ENCODE measurements at regions not wholly inside any gene's neighbourhood (a gene's known extent, or its start where the extent isn't known, plus 50 kb on each side); places are given as distances from the start of the nearest gene placed in this dataset.
"Not testable (repeated sequence)": the region's sequence is repeated elsewhere in the genome, so short reads cannot be mapped to it uniquely, and the experiment has no call there.

DNA sequence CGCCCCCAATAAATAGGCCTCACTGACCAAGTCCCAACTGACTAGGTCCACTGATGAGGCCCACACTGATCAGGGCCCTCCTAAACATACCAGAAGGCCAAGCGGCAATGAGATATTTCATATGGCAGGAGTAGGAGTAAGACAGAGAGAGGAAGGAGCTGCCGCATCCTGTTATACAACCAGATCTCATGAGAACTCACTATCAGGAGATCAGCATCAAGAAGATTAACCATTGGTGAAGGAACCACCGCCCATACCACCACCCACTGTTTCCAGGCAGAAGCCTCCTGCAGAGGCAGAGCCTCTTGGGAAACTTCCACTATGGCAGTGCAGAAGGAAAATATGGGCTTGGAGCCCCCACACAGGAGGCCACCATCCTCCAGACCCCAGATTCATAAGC is 95.0 kb upstream of the CTSV start:
- H3K9me3 ChIP-seq (ENCODE audit: insufficient read depth, low read depth, low read length); H3K27ac ChIP-seq (ENCODE audit: low read length); H3K27me3 ChIP-seq (ENCODE audit: insufficient read depth, low read length); H3K4me1 ChIP-seq (ENCODE audit: insufficient read depth, low read length); H3K4me3 ChIP-seq (ENCODE audit: low read length); H3K9ac ChIP-seq (ENCODE audit: low read depth, low read length): not testable (repeated sequence)
- H3K36me3 ChIP-seq (ENCODE audit: insufficient read depth, low read depth, low read length) = peaks cover 64% of the 10 kb centered on the region

DNA sequence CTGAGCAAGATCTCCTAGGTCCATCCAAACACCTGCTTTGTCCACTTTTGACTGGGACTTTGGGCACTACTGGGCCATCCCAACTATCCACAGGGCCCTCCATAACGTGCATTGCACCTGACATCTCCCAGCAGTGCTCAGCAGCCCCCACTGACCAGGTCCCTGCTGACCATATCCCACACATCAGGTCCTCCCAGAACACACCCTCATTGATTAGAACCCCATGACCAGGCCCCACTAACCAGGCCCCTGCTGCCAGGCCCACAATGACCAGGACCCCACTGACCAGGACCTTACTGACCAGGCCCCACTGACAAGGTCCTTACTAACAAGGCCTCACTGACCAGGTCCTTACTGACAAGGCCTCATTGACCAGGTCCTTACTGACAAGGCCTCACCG is 93.9 kb upstream of the CTSV start:
- Histone ChIP-seq H3K36me3 (ENCODE audit: insufficient read depth, low read depth, low read length) (peaks cover 64% of the 10 kb centered on the region), H3K4me3 (ENCODE audit: low read length) (no peak overlapping the region), H3K9me3 (ENCODE audit: insufficient read depth, low read depth, low read length) (peaks cover 4% of the 10 kb centered on the region; the same call in 1 of the 2 replicates), H3K4me1 (ENCODE audit: insufficient read depth, low read length) (no peaks in the 10 kb centered on the region), H3K27ac (ENCODE audit: low read length) (no peak overlapping the region), H3K27me3 (ENCODE audit: insufficient read depth, low read length) (no peaks in the 10 kb centered on the region), H3K9ac (ENCODE audit: low read depth, low read length) (no peak overlapping the region)

DNA sequence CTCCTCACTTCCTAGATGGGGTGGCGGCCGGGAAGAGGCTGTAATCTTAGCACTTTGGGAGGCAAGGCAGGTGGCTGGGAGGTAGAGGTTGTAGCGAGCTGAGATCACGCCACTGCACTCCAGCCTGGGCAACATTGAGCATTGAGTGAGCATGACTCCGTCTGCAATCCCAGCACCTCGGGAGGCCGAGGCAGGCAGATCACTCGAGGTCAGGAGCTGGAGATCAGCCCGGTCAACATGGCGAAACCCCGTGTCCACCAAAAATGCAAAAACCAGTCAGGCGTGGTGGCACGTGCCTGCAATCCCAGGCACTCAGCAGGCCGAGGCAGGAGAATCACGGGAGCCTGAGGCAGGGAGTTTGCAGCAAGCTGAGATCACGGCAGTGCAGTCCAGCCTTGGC is 91.9 kb upstream of the CTSV start:
- H3K36me3 ChIP-seq (ENCODE audit: insufficient read depth, low read depth, low read length) = peaks cover 71% of the 10 kb centered on the region
- not testable (repeated sequence) for H3K27ac ChIP-seq (ENCODE audit: low read length)

DNA sequence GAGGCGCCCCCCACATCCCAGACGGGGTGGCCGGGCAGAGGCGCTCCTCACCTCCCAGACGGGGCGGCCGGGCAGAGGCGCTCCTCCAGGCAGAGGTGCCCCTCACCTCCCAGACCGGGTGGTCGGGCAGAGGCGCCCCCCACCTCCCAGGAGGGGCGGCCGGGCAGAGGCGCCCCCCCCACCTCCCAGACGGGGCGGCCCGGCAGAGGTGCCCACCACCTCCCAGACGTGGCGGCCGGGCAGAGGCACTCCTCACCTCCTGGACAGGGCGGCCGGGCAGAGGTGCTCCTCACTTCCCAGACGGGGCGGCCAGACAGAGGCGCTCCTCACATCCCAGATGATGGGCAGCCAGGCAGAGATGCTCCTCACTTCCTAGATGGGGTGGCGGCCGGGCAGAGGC is 91.4 kb upstream of the CTSV start:
- not testable (repeated sequence) for H3K9ac ChIP-seq (ENCODE audit: low read depth, low read length); H3K27ac ChIP-seq (ENCODE audit: low read length); H3K4me1 ChIP-seq (ENCODE audit: insufficient read depth, low read length); H3K27me3 ChIP-seq (ENCODE audit: insufficient read depth, low read length); H3K9me3 ChIP-seq (ENCODE audit: insufficient read depth, low read depth, low read length); H3K4me3 ChIP-seq (ENCODE audit: low read length)
- peaks cover 70% of the 10 kb centered on the region for H3K36me3 ChIP-seq (ENCODE audit: insufficient read depth, low read depth, low read length)

More for the DNA sequence above, 91.9 kb upstream of the CTSV start:
- H3K9me3 ChIP-seq (ENCODE audit: insufficient read depth, low read depth, low read length); H3K9ac ChIP-seq (ENCODE audit: low read depth, low read length); H3K4me1 ChIP-seq (ENCODE audit: insufficient read depth, low read length); H3K4me3 ChIP-seq (ENCODE audit: low read length); H3K27me3 ChIP-seq (ENCODE audit: insufficient read depth, low read length): not testable (repeated sequence)

DNA sequence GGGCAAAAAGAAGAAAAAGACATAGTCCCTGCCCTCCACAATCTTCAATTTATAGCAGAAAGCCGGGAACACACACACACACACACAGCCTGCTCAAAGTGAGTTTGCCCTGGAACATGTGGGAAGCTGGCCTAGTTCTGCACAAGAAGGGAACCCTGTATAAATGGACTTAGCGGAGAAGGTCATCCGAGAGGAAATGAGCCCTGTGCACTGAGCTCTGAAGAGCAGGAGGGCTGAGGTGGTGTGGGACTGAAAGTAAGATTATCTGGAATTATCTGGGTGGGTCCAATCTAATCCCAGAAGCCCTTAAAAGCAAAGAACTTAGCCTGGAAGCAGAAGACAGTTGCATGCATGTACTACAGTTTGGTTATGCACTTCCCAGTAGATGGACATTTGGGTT is 90.0 kb upstream of the CTSV start:
- H3K36me3 ChIP-seq (ENCODE audit: insufficient read depth, low read depth, low read length) = peaks cover 75% of the 10 kb centered on the region
- no peak overlapping the region for H3K27ac ChIP-seq (ENCODE audit: low read length)
- no peak overlapping the region for H3K9ac ChIP-seq (ENCODE audit: low read depth, low read length)
- no peaks in the 10 kb centered on the region for H3K27me3 ChIP-seq (ENCODE audit: insufficient read depth, low read length)
- peaks cover 4% of the 10 kb centered on the region; the same call in 1 of the 2 replicates for H3K9me3 ChIP-seq (ENCODE audit: insufficient read depth, low read depth, low read length)
- no peaks in the 10 kb centered on the region for H3K4me1 ChIP-seq (ENCODE audit: insufficient read depth, low read length)
- H3K4me3 ChIP-seq (ENCODE audit: low read length) = no peak overlapping the region

DNA sequence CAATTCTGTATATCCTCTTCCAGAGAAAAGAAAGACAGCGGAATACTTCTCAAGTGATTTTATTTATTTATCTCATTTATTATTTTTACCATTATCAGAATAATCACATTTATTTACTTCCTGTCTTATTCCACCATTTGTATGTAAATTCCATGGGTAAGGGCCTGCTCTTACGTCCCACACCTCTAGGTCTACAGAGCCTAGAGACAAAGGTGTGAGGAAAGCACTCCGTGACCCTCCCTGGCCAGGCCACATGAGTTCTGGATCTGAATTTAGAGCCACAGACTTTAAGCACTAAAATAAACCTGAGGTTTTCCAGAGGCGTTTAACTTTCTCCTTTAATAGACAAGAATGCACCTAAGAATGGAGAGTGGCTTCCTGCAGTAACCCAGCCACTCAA is 85.3 kb upstream of the CTSV start:
- Histone ChIP-seq H3K9me3 (ENCODE audit: insufficient read depth, low read depth, low read length) (no peaks in the 10 kb centered on the region), H3K9ac (ENCODE audit: low read depth, low read length) (no peak overlapping the region), H3K27ac (ENCODE audit: low read length) (no peak overlapping the region), H3K4me3 (ENCODE audit: low read length) (no peak overlapping the region), H3K4me1 (ENCODE audit: insufficient read depth, low read length) (no peaks in the 10 kb centered on the region), H3K36me3 (ENCODE audit: insufficient read depth, low read depth, low read length) (peaks cover 81% of the 10 kb centered on the region), H3K27me3 (ENCODE audit: insufficient read depth, low read length) (no peaks in the 10 kb centered on the region)

DNA sequence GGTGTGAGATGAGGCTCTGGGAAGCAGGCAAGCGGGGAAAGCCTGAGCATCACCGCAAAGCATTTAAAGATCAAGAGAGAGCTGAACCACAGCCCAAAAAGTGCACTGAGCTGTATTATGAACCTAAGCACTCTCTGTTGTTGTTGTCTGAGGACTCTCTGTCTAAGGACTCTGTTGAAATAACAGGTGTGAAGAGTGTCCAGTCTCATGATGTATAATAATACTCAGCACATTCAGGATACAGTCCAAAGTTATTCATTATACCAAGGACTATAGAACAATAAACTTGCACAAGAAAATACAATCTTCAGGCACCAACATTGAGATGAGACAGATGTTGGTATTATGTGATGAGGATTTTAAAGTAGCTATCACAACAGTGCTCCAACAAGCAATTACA is 71.8 kb upstream of the CTSV start:
- H3K4me3 ChIP-seq (ENCODE audit: low read length) = no peak overlapping the region
- no peaks in the 10 kb centered on the region for H3K9me3 ChIP-seq (ENCODE audit: insufficient read depth, low read depth, low read length)
- no peaks in the 10 kb centered on the region for H3K27me3 ChIP-seq (ENCODE audit: insufficient read depth, low read length)
- H3K4me1 ChIP-seq (ENCODE audit: insufficient read depth, low read length) = no peaks in the 10 kb centered on the region
- no peak overlapping the region for H3K9ac ChIP-seq (ENCODE audit: low read depth, low read length)
- peaks cover 13% of the 10 kb centered on the region; the same call in 1 of the 2 replicates for H3K36me3 ChIP-seq (ENCODE audit: insufficient read depth, low read depth, low read length)
- H3K27ac ChIP-seq (ENCODE audit: low read length) = no peak overlapping the region

DNA sequence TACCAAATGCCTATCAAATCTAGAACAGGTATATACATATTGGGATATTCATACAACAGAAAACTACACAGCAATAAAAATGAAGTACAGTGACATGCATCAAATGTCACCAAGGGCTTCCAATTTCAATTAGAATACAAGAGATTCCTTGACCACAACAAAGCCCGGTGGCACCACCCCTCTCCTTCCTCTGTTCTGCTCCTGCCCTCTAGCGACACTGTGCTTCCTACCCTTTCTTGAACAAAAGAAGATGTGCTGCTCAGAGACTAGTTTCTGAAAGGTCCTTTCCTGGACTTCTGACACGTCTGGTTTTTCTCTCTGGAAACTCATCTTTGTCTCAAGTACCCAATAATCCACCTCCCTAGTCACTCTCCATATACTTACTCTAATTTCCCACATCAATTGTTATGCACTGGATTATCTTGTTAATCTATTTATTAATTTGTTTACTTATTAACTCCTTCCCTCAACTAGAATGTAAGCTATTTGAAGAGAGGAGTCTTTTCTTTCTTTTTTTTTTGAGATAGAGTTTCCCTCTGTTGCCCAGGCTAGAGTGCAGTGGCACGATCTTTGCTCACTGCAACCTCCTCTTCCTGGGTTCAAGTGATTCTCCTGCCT is 70.4 kb upstream of the CTSV start:
- Histone ChIP-seq H3K4me1 (ENCODE audit: insufficient read depth, low read length) (no peaks in the 10 kb centered on the region), H3K9ac (ENCODE audit: low read depth, low read length) (no peak overlapping the region), H3K36me3 (ENCODE audit: insufficient read depth, low read depth, low read length) (no peaks in the 10 kb centered on the region), H3K27ac (ENCODE audit: low read length) (no peak overlapping the region), H3K4me3 (ENCODE audit: low read length) (no peak overlapping the region), H3K9me3 (ENCODE audit: insufficient read depth, low read depth, low read length) (no peaks in the 10 kb centered on the region), H3K27me3 (ENCODE audit: insufficient read depth, low read length) (no peaks in the 10 kb centered on the region)

DNA sequence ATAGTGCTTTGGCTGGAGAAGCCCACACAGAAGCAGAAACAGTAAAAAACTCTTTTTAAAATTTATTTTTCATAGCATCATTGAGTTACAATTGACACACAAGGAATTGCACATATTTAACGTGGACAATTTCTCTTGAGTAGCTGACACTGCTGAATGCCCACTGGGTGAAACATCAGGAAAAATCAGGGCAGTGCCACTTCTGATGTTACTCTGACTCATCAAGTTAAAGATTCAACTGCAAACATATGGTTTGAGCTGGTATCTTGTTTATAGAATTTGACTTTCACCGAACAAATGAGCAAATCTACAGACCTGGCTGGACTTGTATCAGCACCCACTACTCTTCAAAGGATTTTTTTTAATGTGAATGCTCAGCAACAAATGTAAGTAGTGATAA is 66.3 kb upstream of the CTSV start:
- H3K4me3 ChIP-seq (ENCODE audit: low read length); H3K36me3 ChIP-seq (ENCODE audit: insufficient read depth, low read depth, low read length); H3K27me3 ChIP-seq (ENCODE audit: insufficient read depth, low read length); H3K4me1 ChIP-seq (ENCODE audit: insufficient read depth, low read length); H3K27ac ChIP-seq (ENCODE audit: low read length); H3K9me3 ChIP-seq (ENCODE audit: insufficient read depth, low read depth, low read length); H3K9ac ChIP-seq (ENCODE audit: low read depth, low read length): not testable (repeated sequence)

DNA sequence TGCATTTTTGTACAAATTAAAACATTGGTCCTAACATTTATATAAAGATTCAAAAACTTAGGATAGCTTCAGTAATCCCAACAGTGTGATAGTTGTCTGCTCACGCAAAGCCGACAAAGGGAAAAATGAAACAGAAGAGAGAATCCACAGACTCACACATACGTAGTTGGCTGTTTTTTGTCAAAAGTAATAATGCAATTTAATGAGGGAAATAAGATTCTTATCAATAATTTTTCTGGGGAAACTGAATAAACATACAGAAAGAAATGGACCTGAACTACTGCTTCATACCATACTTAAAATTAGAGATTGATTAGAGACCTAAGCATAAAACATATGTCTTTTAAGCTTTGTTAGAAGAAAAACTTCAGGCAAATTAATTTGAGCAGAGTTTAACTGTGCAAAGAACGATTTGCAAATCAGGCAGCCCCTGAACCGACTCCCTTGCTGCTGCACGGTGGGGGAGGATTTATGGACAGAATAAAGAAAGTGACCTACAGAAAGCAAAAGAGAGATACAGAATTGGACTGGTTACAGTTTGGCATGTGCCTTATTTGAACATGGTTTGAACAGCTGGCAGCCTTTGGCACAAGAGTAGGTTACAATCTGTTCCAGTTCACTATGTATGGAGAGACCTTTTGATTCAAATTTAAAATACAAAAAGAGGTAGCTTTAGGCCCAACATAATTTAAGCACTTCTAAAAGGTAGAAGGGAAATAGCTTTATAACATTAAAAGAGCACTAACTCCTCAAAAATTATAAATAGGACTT is 64.9 kb upstream of the CTSV start:
- not testable (repeated sequence) for H3K36me3 ChIP-seq (ENCODE audit: insufficient read depth, low read depth, low read length); H3K9ac ChIP-seq (ENCODE audit: low read depth, low read length); H3K9me3 ChIP-seq (ENCODE audit: insufficient read depth, low read depth, low read length); H3K27me3 ChIP-seq (ENCODE audit: insufficient read depth, low read length); H3K4me1 ChIP-seq (ENCODE audit: insufficient read depth, low read length); H3K4me3 ChIP-seq (ENCODE audit: low read length); H3K27ac ChIP-seq (ENCODE audit: low read length)

DNA sequence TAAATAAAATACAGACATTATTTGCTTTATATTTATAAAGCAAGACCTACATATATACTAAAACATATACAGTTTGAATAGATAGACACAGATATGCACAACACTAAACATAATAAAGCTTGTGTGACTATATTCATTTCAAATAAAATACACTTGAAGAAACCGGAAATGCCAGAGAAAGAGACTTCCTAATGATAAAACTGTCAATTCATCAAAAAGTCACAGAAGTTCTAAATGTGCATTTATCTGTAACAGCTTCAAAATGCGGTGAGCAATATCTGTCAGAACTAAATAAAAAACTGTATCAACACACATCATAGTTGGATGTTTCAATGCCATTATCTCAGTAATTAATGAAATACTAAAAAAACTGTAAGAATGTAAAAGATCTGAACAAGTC is 60.6 kb upstream of the CTSV start:
- not testable (repeated sequence) for H3K9me3 ChIP-seq (ENCODE audit: insufficient read depth, low read depth, low read length); H3K27me3 ChIP-seq (ENCODE audit: insufficient read depth, low read length); H3K27ac ChIP-seq (ENCODE audit: low read length); H3K36me3 ChIP-seq (ENCODE audit: insufficient read depth, low read depth, low read length); H3K9ac ChIP-seq (ENCODE audit: low read depth, low read length); H3K4me1 ChIP-seq (ENCODE audit: insufficient read depth, low read length); H3K4me3 ChIP-seq (ENCODE audit: low read length)

DNA sequence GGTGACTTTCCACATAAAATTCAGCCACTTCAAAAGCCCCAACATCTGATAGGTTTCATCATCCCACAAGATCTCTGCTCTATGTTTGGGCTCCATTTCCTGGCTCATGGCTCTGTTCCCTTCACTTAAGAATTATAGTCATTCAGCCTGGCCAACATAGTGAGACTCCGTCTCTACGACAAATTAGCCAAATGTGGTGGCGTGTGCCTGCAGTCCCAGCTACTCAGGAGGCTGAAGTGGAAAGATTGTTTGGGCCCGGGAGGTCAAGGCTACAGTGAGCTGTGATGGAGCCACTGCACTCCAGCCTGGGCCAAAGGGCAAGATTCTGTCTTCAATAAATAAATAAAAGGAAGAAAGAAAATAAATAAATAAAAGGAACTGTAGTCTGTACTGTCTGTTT is 57.9 kb upstream of the CTSV start:
- H3K4me3 ChIP-seq (ENCODE audit: low read length) = no peak overlapping the region
- H3K27ac ChIP-seq (ENCODE audit: low read length) = no peak overlapping the region
- H3K36me3 ChIP-seq (ENCODE audit: insufficient read depth, low read depth, low read length) = peaks cover 8% of the 10 kb centered on the region; the same call in 1 of the 2 replicates
- no peaks in the 10 kb centered on the region for H3K4me1 ChIP-seq (ENCODE audit: insufficient read depth, low read length)
- H3K9ac ChIP-seq (ENCODE audit: low read depth, low read length) = no peak overlapping the region
- no peaks in the 10 kb centered on the region for H3K9me3 ChIP-seq (ENCODE audit: insufficient read depth, low read depth, low read length)
- no peaks in the 10 kb centered on the region for H3K27me3 ChIP-seq (ENCODE audit: insufficient read depth, low read length)

Measured in iPS-20b (cell line).